Forelimb muscle (tissue), 1 donor: ENCODE measurements at regions not wholly inside any gene's neighbourhood (a gene's known extent, or its start where the extent isn't known, plus 50 kb on each side); places are given as distances from the start of the nearest gene placed in this dataset.

Experiments
- DNase-seq: peaks from one replicate; pipeline ENCODE4 v3.0.0-alpha.2; 2013; ENCODE audit warnings: low read depth

- no peak for DNase-seq
Observed at GRCh38 chr11:111095327-111095726, 150.2 kb upstream of the POU2AF2 start.

- no peak for DNase-seq
Observed at GRCh38 chr11:111093061-111093460, 152.5 kb upstream of the POU2AF2 start.

GRCh38 chr11:111091321-111091938 lies 154.1 kb upstream of the POU2AF2 start:
- peak; percentile 68 for DNase-seq

GRCh38 chr11:111089759-111090158 lies 155.8 kb upstream of the POU2AF2 start:
- DNase-seq, result no peak

GRCh38 chr11:111088847-111089355 lies 156.6 kb upstream of the POU2AF2 start:
- no peak for DNase-seq

GRCh38 chr11:111086058-111086457 lies 159.5 kb upstream of the POU2AF2 start:
- DNase-seq, result no peak

GRCh38 chr11:111082664-111083063 lies 162.9 kb upstream of the POU2AF2 start:
- DNase-seq, result no peak

GRCh38 chr11:111081021-111081511 lies 164.5 kb upstream of the POU2AF2 start:
- DNase-seq, result peak; percentile 60

- no peak for DNase-seq
Observed at GRCh38 chr11:111077530-111078322, 167.8 kb upstream of the POU2AF2 start.

GRCh38 chr11:111069066-111069465 lies 176.5 kb upstream of the POU2AF2 start:
- no peak for DNase-seq

GRCh38 chr11:111067994-111068393 lies 177.5 kb upstream of the POU2AF2 start:
- DNase-seq, result no peak

GRCh38 chr11:111066846-111067245 lies 178.7 kb upstream of the POU2AF2 start:
- no peak for DNase-seq

GRCh38 chr11:111063726-111064517 lies 181.6 kb upstream of the POU2AF2 start:
- DNase-seq, result no peak

- DNase-seq, result no peak
Observed at GRCh38 chr11:111062420-111062819, 183.1 kb upstream of the POU2AF2 start.

- no peak for DNase-seq
Observed at GRCh38 chr11:111059726-111060125, 185.8 kb upstream of the POU2AF2 start.

- no peak for DNase-seq
Observed at GRCh38 chr11:111049131-111049530, 196.4 kb upstream of the POU2AF2 start.

GRCh38 chr11:111047374-111047773 lies 198.2 kb upstream of the POU2AF2 start:
- DNase-seq, result no peak

- DNase-seq, result no peak
Observed at GRCh38 chr11:111046291-111046690, 199.2 kb upstream of the POU2AF2 start.

GRCh38 chr11:111045874-111046273 lies 199.7 kb upstream of the POU2AF2 start:
- DNase-seq, result no peak

GRCh38 chr11:111045407-111045803 lies 200.1 kb upstream of the POU2AF2 start:
- no peak for DNase-seq

GRCh38 chr11:111044751-111045406 lies 200.6 kb upstream of the POU2AF2 start:
- no peak for DNase-seq

GRCh38 chr11:111039982-111040381 lies 205.5 kb upstream of the POU2AF2 start:
- DNase-seq, result no peak
